GM23338 (cell line): ENCODE measurements at regions not wholly inside any gene's neighbourhood (a gene's known extent, or its start where the extent isn't known, plus 50 kb on each side); places are given as distances from the start of the nearest gene placed in this dataset.
"Not testable (repeated sequence)": the region's sequence is repeated elsewhere in the genome, so short reads cannot be mapped to it uniquely, and the experiment has no call there.

Experiments
- ATAC-seq: fragments of 200-7000 bp; cut with Tn5 transposase; 3 replicates; pipeline ENCODE4 v1.9.1; 2020
- DNase-seq: peaks from one replicate; pipeline ENCODE4 v3.0.0-alpha.2; 2015; ENCODE audit warnings: low spot score
- H2AFZ ChIP-seq: fragments of 200-600 bp; sonication (generic); 2 replicates; pipeline ENCODE4 v1.8.0; 2016; ENCODE audit warnings: antibody characterized with exemption, mild to moderate bottlenecking, moderate library complexity
- H3F3A ChIP-seq: fragments of 200-600 bp; sonication (generic); replicated peaks from 2 replicates; pipeline ENCODE4 v1.8.0; 2017; ENCODE audit warnings: antibody characterized with exemption, mixed run types, low read depth
- H3K27ac ChIP-seq: fragments of 200-600 bp; sonication (generic); 2 replicates; pipeline ENCODE4 v1.6.1; 2016; ENCODE audit warnings: low read depth
- H3K27me3 ChIP-seq: fragments of 200-600 bp; sonication (generic); 2 replicates; pipeline ENCODE4 v1.8.0; 2016; ENCODE audit warnings: mild to moderate bottlenecking, mixed run types, moderate library complexity; ENCODE audit not compliant: insufficient read depth
- H3K36me3 ChIP-seq: fragments of 200-600 bp; sonication (generic); 2 replicates; pipeline ENCODE4 v1.8.0; 2016; ENCODE audit warnings: mild to moderate bottlenecking; ENCODE audit not compliant: insufficient read depth
- H3K4me1 ChIP-seq: fragments of 200-600 bp; sonication (generic); 2 replicates; pipeline ENCODE4 v1.8.0; 2016; ENCODE audit warnings: mild to moderate bottlenecking, moderate library complexity; ENCODE audit not compliant: insufficient read depth
- H3K4me2 ChIP-seq: fragments of 200-600 bp; sonication (generic); 2 replicates; pipeline ENCODE4 v1.7.1; 2017; ENCODE audit warnings: mixed run types
- H3K4me3 ChIP-seq: fragments of 200-600 bp; sonication (generic); 2 replicates; pipeline ENCODE4 v1.6.1; 2016; ENCODE audit warnings: mixed run types
- H3K79me2 ChIP-seq: fragments of 200-600 bp; sonication (generic); replicated peaks from 2 replicates; pipeline ENCODE4 v1.8.0; 2017; ENCODE audit warnings: mild to moderate bottlenecking; ENCODE audit not compliant: insufficient read depth
- H3K9me2 ChIP-seq: fragments of 200-600 bp; sonication (generic); 2 replicates; pipeline ENCODE4 v1.8.0; 2017; ENCODE audit not compliant: insufficient read depth
- H4K20me1 ChIP-seq: fragments of 200-600 bp; sonication (generic); replicated peaks from 2 replicates; pipeline ENCODE4 v1.8.0; 2017; ENCODE audit warnings: mild to moderate bottlenecking; ENCODE audit not compliant: insufficient read depth
- H3K27ac Mint-ChIP-seq: 2 replicates; pipeline ENCODE4 v1.8.0; 2020; ENCODE audit warnings: inconsistent platforms, mild to moderate bottlenecking, moderate library complexity, mixed read lengths
- H3K27me3 Mint-ChIP-seq: 3 replicates; pipeline ENCODE4 v1.8.0; 2022; ENCODE audit warnings: low read depth, mild to moderate bottlenecking, moderate library complexity, mixed read lengths, inconsistent platforms; ENCODE audit not compliant: insufficient read depth, poor library complexity
- H3K36me3 Mint-ChIP-seq: 3 replicates; pipeline ENCODE4 v1.8.0; 2021; ENCODE audit warnings: low read depth, mild to moderate bottlenecking, inconsistent platforms, moderate library complexity, mixed read lengths
- H3K4me1 Mint-ChIP-seq: 3 replicates; pipeline ENCODE4 v1.8.0; 2020; ENCODE audit warnings: mild to moderate bottlenecking, inconsistent platforms, mixed read lengths
- H3K4me3 Mint-ChIP-seq: 3 replicates; pipeline ENCODE4 v1.8.0; 2021; ENCODE audit warnings: moderate library complexity, mild to moderate bottlenecking, inconsistent platforms, mixed read lengths
- H3K9me3 Mint-ChIP-seq: 3 replicates; pipeline ENCODE4 v1.8.0; 2020; ENCODE audit warnings: moderate library complexity, mild to moderate bottlenecking, inconsistent platforms, mixed read lengths
- CREB1 ChIP-seq: fragments of 250-450 bp; sonication (Bioruptor Pico); IDR thresholded peaks from 2 replicates; pipeline ENCODE4 v1.5.0; 2020; ENCODE audit warnings: low read depth, mild to moderate bottlenecking, moderate library complexity
- EZH2phosphoT487 ChIP-seq: fragments of 200-600 bp; sonication (generic); IDR thresholded peaks from one replicate; pipeline ENCODE4 v1.8.1; 2018; ENCODE audit warnings: antibody characterized with exemption; ENCODE audit not compliant: unreplicated experiment
- ZNF331 ChIP-seq: fragments of 250-450 bp; sonication (Bioruptor Pico); IDR thresholded peaks from 2 replicates; pipeline ENCODE4 v1.5.0; 2020; ENCODE audit warnings: low read depth, mild to moderate bottlenecking, moderate library complexity
- ZNF462 ChIP-seq: fragments of 250-450 bp; sonication (Bioruptor Pico); IDR thresholded peaks from 2 replicates; pipeline ENCODE4 v1.5.0; 2020; ENCODE audit warnings: mild to moderate bottlenecking, moderate library complexity

- Mint-ChIP-seq H3K9me3 (no peaks in the 10 kb centered on the region), H3K4me3 (no peak overlapping the region), H3K27ac (no peak overlapping the region), H3K27me3 (no peaks in the 10 kb centered on the region), H3K36me3 (no peaks in the 10 kb centered on the region), H3K4me1 (peaks cover 9% of the 10 kb centered on the region; the same call in 2 of the 3 replicates)
- no peak overlapping the region for H3K4me2 ChIP-seq
- no peak overlapping the region for H3K27ac ChIP-seq
- 0 out of 2 replicates have a peak, but pooled peaks cover 9% of the 10 kb centered on the region for H3K4me1 ChIP-seq
- DNase-seq: no peak
- H4K20me1 ChIP-seq: no peaks in the 10 kb centered on the region
- H3K9me2 ChIP-seq: no peaks in the 10 kb centered on the region
- no peaks in the 10 kb centered on the region for H3F3A ChIP-seq
- no peaks in the 10 kb centered on the region for H3K79me2 ChIP-seq
- peak overlapping the region; percentile 20; the same call in 1 of the 2 replicates for H2AFZ ChIP-seq
- H3K36me3 ChIP-seq: no peaks in the 10 kb centered on the region
- ATAC-seq: no peak
- no peak overlapping the region for H3K4me3 ChIP-seq
- TF ChIP-seq CREB1 (CRISPR knock-in tag) (no peak), ZNF331 (CRISPR knock-in tag) (no peak), ZNF462 (no peak), EZH2phosphoT487 (no peak)
- no peaks in the 10 kb centered on the region for H3K27me3 ChIP-seq
Measured at GRCh38 chr13:79183231-79183630, 222.8 kb downstream of the RBM26 start.

- not testable (repeated sequence) for H3K79me2 ChIP-seq, H3K4me1 Mint-ChIP-seq, H3K4me1 ChIP-seq, H4K20me1 ChIP-seq, ATAC-seq, H3K4me2 ChIP-seq, H2AFZ ChIP-seq, H3K36me3 ChIP-seq, H3K4me3 ChIP-seq, H3K4me3 Mint-ChIP-seq, H3K27ac Mint-ChIP-seq, H3F3A ChIP-seq, H3K9me2 ChIP-seq, H3K36me3 Mint-ChIP-seq, H3K27me3 ChIP-seq, DNase-seq, H3K27ac ChIP-seq, H3K27me3 Mint-ChIP-seq, H3K9me3 Mint-ChIP-seq
Measured at GRCh38 chr13:79173691-79174090, 232.4 kb downstream of the RBM26 start.

GRCh38 chr13:79172924-79173323 lies 233.1 kb downstream of the RBM26 start:
- H3K36me3 ChIP-seq, H3K36me3 Mint-ChIP-seq, DNase-seq, H4K20me1 ChIP-seq, H3K27me3 Mint-ChIP-seq, H3K9me3 Mint-ChIP-seq, ATAC-seq, H3K4me2 ChIP-seq, H3K4me3 ChIP-seq, H3K27ac ChIP-seq, H3K9me2 ChIP-seq, H3K79me2 ChIP-seq, H3K27me3 ChIP-seq, H3F3A ChIP-seq, H3K4me3 Mint-ChIP-seq, H3K4me1 ChIP-seq, H2AFZ ChIP-seq, H3K4me1 Mint-ChIP-seq: not testable (repeated sequence)
- H3K27ac Mint-ChIP-seq: 0 out of 2 replicates have a peak overlapping the region, but pooled peaks have one; percentile 19
